Caco-2 (cell line): ENCODE measurements at regions not wholly inside any gene's neighbourhood (a gene's known extent, or its start where the extent isn't known, plus 50 kb on each side); places are given as distances from the start of the nearest gene placed in this dataset.

ENCODE experiments used
- BruUV-seq: library from RNA; stranded (reverse); fragments of 400-500 nt; replicated peaks from 2 replicates; lab custom pipeline; 2021; lab: Mats Ljungman, UMichigan
- CTCF ChIA-PET: fragments of 300-600 bp; sonication (Branson Sonifier 250); formaldehyde crosslinking; loops from one replicate; lab custom pipeline; 2022; ENCODE audit warnings: antibody characterized with exemption; lab: Charles Lee
- POLR2A ChIA-PET: fragments of 300-600 bp; sonication (Branson Sonifier 250); formaldehyde crosslinking; loops from one replicate; lab custom pipeline; 2022; ENCODE audit warnings: antibody characterized with exemption; lab: Charles Lee
- DNase-seq, 2 experiments: peaks; one replicate each; pipeline versions ENCODE4 v3.0.0 to v3.0.0-alpha.2; 2020 to 2022
- H3K27me3 ChIP-seq: replicated peaks from 2 replicates; pipeline ENCODE4 v1.6.0; 2011; ENCODE audit warnings: low read length; ENCODE audit not compliant: control insufficient read depth, insufficient read depth
- H3K36me3 ChIP-seq: 2 replicates; pipeline ENCODE4 v1.5.1; 2011; ENCODE audit warnings: low read length; ENCODE audit not compliant: control insufficient read depth, insufficient read depth
- H3K4me1 ChIP-seq: fragments of 250-450 bp; sonication (Bioruptor Pico); 2 replicates; pipeline ENCODE4 v1.5.1; 2020; ENCODE audit warnings: mild to moderate bottlenecking
- H3K4me3 ChIP-seq: 2 replicates; pipeline ENCODE4 v1.5.1; 2011; ENCODE audit warnings: low read depth, mild to moderate bottlenecking, control low read depth, low read length
- H3K9me3 ChIP-seq: fragments of 250-450 bp; sonication (Bioruptor Pico); 2 replicates; pipeline ENCODE4 v1.5.1; 2020; ENCODE audit warnings: mild to moderate bottlenecking, moderate library complexity
- H3K27ac Mint-ChIP-seq: one replicate; pipeline ENCODE4 v1.8.0; 2022; ENCODE audit warnings: mixed read lengths; ENCODE audit not compliant: unreplicated experiment
- H3K27me3 Mint-ChIP-seq: one replicate; pipeline ENCODE4 v1.8.0; 2022; ENCODE audit warnings: mixed read lengths; ENCODE audit not compliant: insufficient read depth, unreplicated experiment
- H3K36me3 Mint-ChIP-seq: one replicate; pipeline ENCODE4 v1.8.0; 2022; ENCODE audit warnings: mild to moderate bottlenecking, mixed read lengths; ENCODE audit not compliant: insufficient read depth, unreplicated experiment
- H3K4me1 Mint-ChIP-seq: one replicate; pipeline ENCODE4 v1.8.0; 2022; ENCODE audit warnings: low read depth, mixed read lengths; ENCODE audit not compliant: unreplicated experiment
- H3K4me3 Mint-ChIP-seq: one replicate; pipeline ENCODE4 v1.8.0; 2022; ENCODE audit warnings: mild to moderate bottlenecking, moderate library complexity, mixed read lengths; ENCODE audit not compliant: unreplicated experiment
- H3K9me3 Mint-ChIP-seq: one replicate; pipeline ENCODE4 v1.8.0; 2022; ENCODE audit warnings: mixed read lengths; ENCODE audit not compliant: unreplicated experiment
- CTCF ChIP-seq, 2 experiments: fragments of 200-600 bp in 1 of 2; IDR thresholded peaks; 1 replicate in 1 of 2; 2 replicates in 1 of 2; pipeline versions ENCODE4 v1.5.1 to v1.8.0; 2011 to 2022; ENCODE audit warnings: antibody characterized with exemption in 1 of 2, control low read depth in 1 of 2, inconsistent platforms in 1 of 2, low read depth in 1 of 2, low read length in 1 of 2, mild to moderate bottlenecking in 1 of 2, moderate library complexity in 1 of 2; ENCODE audit not compliant: insufficient read depth in 1 of 2, severe bottlenecking in 1 of 2, unreplicated experiment in 1 of 2
- intact Hi-C: fragments of 100-400 bp; cut with micrococcal nuclease; formaldehyde crosslinking; loops from one replicate; pipeline ENCODE4 v1.10.0; 2022; ENCODE audit not compliant: unreplicated experiment

DNA sequence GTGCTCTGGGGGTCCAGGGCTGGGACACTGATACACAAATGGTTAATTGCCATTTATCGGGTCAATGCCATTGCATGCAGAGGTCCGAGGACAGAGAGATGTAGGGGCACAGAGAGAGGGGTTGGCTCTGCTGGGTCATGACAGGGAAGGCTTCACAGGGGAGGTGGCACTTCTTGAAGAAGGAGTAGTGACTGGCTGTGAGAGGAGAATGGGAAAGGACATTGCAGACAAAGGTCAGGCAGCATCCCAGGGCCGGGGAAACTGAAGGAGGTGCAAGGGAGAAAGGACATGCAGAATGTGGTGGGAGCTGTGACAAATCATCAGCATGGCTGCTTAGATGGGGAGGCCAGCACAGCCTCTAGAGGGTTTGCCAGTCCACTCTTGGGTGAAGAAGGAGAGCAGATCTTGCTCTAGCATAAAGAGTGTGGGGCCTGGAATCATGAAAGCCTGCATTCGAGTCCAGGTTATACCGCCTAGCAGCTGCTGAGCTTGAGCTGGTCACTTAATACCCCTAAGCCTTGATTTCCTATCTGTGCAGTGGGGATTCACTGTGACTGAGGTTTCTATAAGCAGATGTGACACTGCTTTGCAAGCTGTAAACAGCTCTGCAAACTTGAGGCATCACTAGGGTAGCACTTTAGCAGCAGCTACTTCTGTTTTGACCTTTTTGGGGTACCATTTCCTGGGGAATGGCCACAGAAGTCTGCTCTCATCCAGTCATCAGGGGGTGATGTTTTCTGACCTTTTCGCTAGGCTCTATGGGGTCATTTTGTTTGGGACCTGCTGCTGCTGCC is 59.2 kb upstream of the EPS8L3 start:
- no TSS peak for BruUV-seq
- no peaks in the 10 kb centered on the region for H3K36me3 ChIP-seq
- no peak for TF ChIP-seq CTCF (IDR thresholded peaks at IDR 0.05; ENCODE audit: insufficient read depth in 1 of 2, low read depth in 1 of 2, low read length in 1 of 2, severe bottlenecking in 1 of 2, unreplicated experiment in 1 of 2)
- Mint-ChIP-seq H3K4me3 (no peak overlapping the region), H3K27ac (peak overlapping the region; percentile 32), H3K4me1 (peaks cover 21% of the 10 kb centered on the region), H3K27me3 (no peaks in the 10 kb centered on the region), H3K9me3 (no peaks in the 10 kb centered on the region), H3K36me3 (peaks cover 6% of the 10 kb centered on the region)
- H3K4me1 ChIP-seq = peaks cover 10% of the 10 kb centered on the region
- no peak for DNase-seq
- H3K4me3 ChIP-seq = no peak overlapping the region
- no peaks in the 10 kb centered on the region for H3K9me3 ChIP-seq
- intact Hi-C loops = no loop called here
- ChIA-PET POLR2A (no interaction called here), CTCF (no interaction called here)
- no peaks in the 10 kb centered on the region for H3K27me3 ChIP-seq

DNA sequence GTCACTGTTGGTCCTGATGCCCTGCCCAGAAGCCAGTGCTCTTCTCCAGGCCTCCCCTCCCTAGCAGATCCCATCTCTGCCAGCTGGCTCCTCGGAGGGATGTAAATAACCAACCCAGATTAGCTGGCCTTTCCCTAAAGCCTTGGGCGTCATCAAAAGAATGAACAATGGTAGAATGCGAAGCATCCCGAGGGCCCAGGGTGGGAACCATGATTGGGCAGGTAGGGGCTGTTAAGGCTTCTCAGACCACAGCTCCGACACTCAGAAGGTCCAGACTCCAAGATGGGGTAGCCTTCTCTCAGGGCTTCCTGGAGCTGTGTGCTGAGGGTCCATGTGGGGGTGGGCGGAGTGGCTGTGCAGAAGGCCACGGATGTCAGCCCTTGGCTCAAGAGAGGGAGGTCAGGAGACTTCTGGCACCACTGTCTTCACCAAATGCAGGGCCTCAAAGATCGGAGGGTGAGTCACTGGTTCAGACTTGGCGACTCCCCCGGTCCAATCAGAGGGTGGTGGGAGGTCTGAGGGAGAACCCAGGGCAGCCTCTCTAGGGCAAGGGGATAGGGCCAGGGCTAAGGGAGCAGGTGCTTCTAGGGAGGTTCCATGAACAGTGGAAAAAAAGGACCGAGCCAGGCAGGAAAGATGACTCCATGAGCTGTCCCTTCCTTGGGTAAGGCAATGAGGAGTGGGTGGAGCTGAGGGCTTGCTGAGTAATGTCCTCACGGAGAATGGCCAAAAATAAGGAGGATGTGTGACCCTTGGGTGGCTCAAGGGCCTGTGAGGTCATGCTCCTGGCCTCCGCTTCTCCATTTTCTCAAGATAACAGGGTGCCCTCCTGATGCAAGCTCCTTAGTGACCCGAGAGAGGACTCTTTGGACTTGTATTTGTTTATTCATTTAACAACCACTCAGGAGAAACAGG is 58.4 kb upstream of the EPS8L3 start:
- H3K27me3 Mint-ChIP-seq = no peaks in the 10 kb centered on the region
- Histone ChIP-seq H3K27me3 (no peaks in the 10 kb centered on the region), H3K9me3 (no peaks in the 10 kb centered on the region), H3K4me1 (peaks cover 10% of the 10 kb centered on the region), H3K4me3 (no peak overlapping the region), H3K36me3 (no peaks in the 10 kb centered on the region)
- H3K9me3 Mint-ChIP-seq = no peaks in the 10 kb centered on the region
- peaks cover 21% of the 10 kb centered on the region for H3K4me1 Mint-ChIP-seq
- TF ChIP-seq CTCF (IDR thresholded peaks at IDR 0.05; ENCODE audit: insufficient read depth in 1 of 2, low read depth in 1 of 2, low read length in 1 of 2, severe bottlenecking in 1 of 2, unreplicated experiment in 1 of 2) = no peak
- no TSS peak for BruUV-seq
- CTCF ChIA-PET = no interaction called here
- no peak for DNase-seq
- intact Hi-C loops = no loop called here
- peak overlapping the region; percentile 32 for H3K27ac Mint-ChIP-seq
- no peak overlapping the region for H3K4me3 Mint-ChIP-seq
- POLR2A ChIA-PET = no interaction called here
- H3K36me3 Mint-ChIP-seq = peaks cover 6% of the 10 kb centered on the region

DNA sequence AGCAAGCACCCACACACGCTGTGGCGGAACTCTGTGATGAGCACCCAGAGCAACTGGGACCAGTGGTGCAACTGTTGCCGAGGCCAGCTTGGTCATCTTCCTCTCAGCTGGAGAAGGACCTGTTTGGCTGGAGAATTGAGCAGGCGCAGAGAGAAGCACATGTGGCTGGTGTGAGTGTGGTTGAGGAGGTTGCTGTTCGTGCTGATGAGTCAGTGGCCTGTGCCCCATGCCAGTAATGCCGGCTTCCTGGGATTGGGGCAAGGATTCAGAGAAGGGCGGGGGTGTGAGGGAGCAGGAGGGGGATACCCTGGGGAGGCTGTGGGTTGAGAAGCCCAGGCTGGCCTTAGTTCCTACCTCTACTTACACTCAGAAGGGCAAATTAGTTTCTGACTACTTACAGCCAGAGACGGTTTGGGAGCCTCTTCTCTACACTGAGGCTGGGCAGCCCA is 57.5 kb upstream of the EPS8L3 start:
- Histone ChIP-seq H3K9me3 (no peaks in the 10 kb centered on the region), H3K4me3 (no peak overlapping the region), H3K36me3 (no peaks in the 10 kb centered on the region), H3K27me3 (no peaks in the 10 kb centered on the region), H3K4me1 (peaks cover 10% of the 10 kb centered on the region)
- H3K27ac Mint-ChIP-seq = no peak overlapping the region
- no peak overlapping the region for H3K4me3 Mint-ChIP-seq
- POLR2A ChIA-PET = no interaction called here
- TF ChIP-seq CTCF (IDR thresholded peaks at IDR 0.05; ENCODE audit: insufficient read depth in 1 of 2, low read depth in 1 of 2, low read length in 1 of 2, severe bottlenecking in 1 of 2, unreplicated experiment in 1 of 2) = no peak
- BruUV-seq = no TSS peak
- H3K36me3 Mint-ChIP-seq = peaks cover 6% of the 10 kb centered on the region
- CTCF ChIA-PET = no interaction called here
- peaks cover 21% of the 10 kb centered on the region for H3K4me1 Mint-ChIP-seq
- DNase-seq = no peak
- intact Hi-C loops = no loop called here
- H3K27me3 Mint-ChIP-seq = no peaks in the 10 kb centered on the region
- H3K9me3 Mint-ChIP-seq = no peaks in the 10 kb centered on the region
